GM23338 (cell line): ENCODE measurements at regions not wholly inside any gene's neighbourhood (a gene's known extent, or its start where the extent isn't known, plus 50 kb on each side); places are given as distances from the start of the nearest gene placed in this dataset.

Experiments used
- CTCF ChIP-seq, 2 experiments: fragments of 200-600 bp in 1 of 2; sonication (generic) in 1 of 2; conservative IDR thresholded peaks; 2 replicates each; pipeline versions ENCODE4 v1.5.1 to v1.6.1; 2016 to 2017; ENCODE audit warnings: antibody characterized with exemption in 2 of 2, low read depth in 2 of 2, mild to moderate bottlenecking in 2 of 2, moderate library complexity in 1 of 2
- EZH2phosphoT487 ChIP-seq: fragments of 200-600 bp; sonication (generic); IDR thresholded peaks from one replicate; pipeline ENCODE4 v1.8.1; 2018; ENCODE audit warnings: antibody characterized with exemption; ENCODE audit not compliant: unreplicated experiment
- JUNB ChIP-seq: IDR thresholded peaks from one replicate; pipeline ENCODE4 v1.6.1; 2016; ENCODE audit warnings: antibody characterized with exemption; ENCODE audit not compliant: unreplicated experiment
- POLR2AphosphoS5 ChIP-seq: IDR thresholded peaks from 2 replicates; pipeline ENCODE4 v1.6.1; 2016; ENCODE audit warnings: antibody characterized with exemption, low read depth
- REST ChIP-seq: IDR thresholded peaks from one replicate; pipeline ENCODE4 v1.6.1; 2018; ENCODE audit warnings: antibody characterized with exemption; ENCODE audit not compliant: unreplicated experiment

- TF ChIP-seq REST: no peak
- no peak for TF ChIP-seq EZH2phosphoT487
- no peak for TF ChIP-seq CTCF (conservative IDR thresholded peaks at IDR 0.05; ENCODE audit: low read depth in 2 of 2)
- no peak for TF ChIP-seq JUNB
- TF ChIP-seq POLR2AphosphoS5: no peak
These were observed 277.5 kb upstream of the MYOCD start for GRCh38 chr17:12388226-12388625.
